Panc1 (cell line): ENCODE measurements at regions not wholly inside any gene's neighbourhood (a gene's known extent, or its start where the extent isn't known, plus 50 kb on each side); places are given as distances from the start of the nearest gene placed in this dataset.

Experiments
- ATAC-seq: fragments of 200-7000 bp; cut with Tn5 transposase; 2 replicates; pipeline ENCODE4 v1.9.1; 2020; ENCODE audit warnings: mild to moderate bottlenecking, moderate library complexity
- BruUV-seq: library from RNA; stranded (reverse); fragments of 400-500 nt; replicated peaks from 2 replicates; lab custom pipeline; 2021; lab: Mats Ljungman, UMichigan
- CTCF ChIA-PET: fragments of 300-600 bp; sonication (Branson Sonifier 250); formaldehyde crosslinking; loops from one replicate; lab custom pipeline; 2022; ENCODE audit warnings: antibody characterized with exemption; lab: Charles Lee
- POLR2A ChIA-PET: fragments of 300-600 bp; sonication (Branson Sonifier 250); formaldehyde crosslinking; loops from one replicate; lab custom pipeline; 2022; ENCODE audit warnings: antibody characterized with exemption; lab: Charles Lee
- DNase-seq: peaks from one replicate; pipeline ENCODE4 v3.0.0-alpha.2; 2010; ENCODE audit warnings: low read depth, low spot score
- H3K27ac ChIP-seq: 2 replicates; pipeline ENCODE4 v1.5.1; 2011; ENCODE audit warnings: mild to moderate bottlenecking, low read length, inconsistent platforms
- H3K27me3 ChIP-seq: fragments of 200-500 bp; sonication (Bioruptor generic); 2 replicates; pipeline ENCODE4 v1.6.0; 2014; ENCODE audit warnings: low read length, inconsistent platforms; ENCODE audit not compliant: control insufficient read depth, insufficient read depth
- H3K36me3 ChIP-seq: fragments of 200-500 bp; sonication (Bioruptor generic); 2 replicates; pipeline ENCODE4 v1.5.1; 2014; ENCODE audit warnings: inconsistent platforms, mild to moderate bottlenecking, low read length, moderate library complexity; ENCODE audit not compliant: control insufficient read depth, insufficient read depth
- H3K4me1 ChIP-seq: 2 replicates; pipeline ENCODE4 v1.5.1; 2011; ENCODE audit warnings: inconsistent platforms, mild to moderate bottlenecking, low read length, moderate library complexity; ENCODE audit not compliant: control insufficient read depth, insufficient read depth
- H3K4me3 ChIP-seq, 2 experiments: 2 replicates each; pipeline ENCODE4 v1.5.1; 2011 to 2012; ENCODE audit warnings: low read depth in 2 of 2, low read length in 2 of 2, mild to moderate bottlenecking in 2 of 2, inconsistent platforms in 1 of 2, moderate library complexity in 1 of 2
- H3K9me3 ChIP-seq: fragments of 200-500 bp; sonication (Bioruptor generic); 2 replicates; pipeline ENCODE4 v1.5.1; 2014; ENCODE audit warnings: low read depth, mild to moderate bottlenecking, inconsistent platforms, low read length, moderate library complexity; ENCODE audit not compliant: control insufficient read depth, insufficient read depth
- POLR2AphosphoS5 ChIP-seq: IDR thresholded peaks from 2 replicates; pipeline ENCODE4 v1.6.1; 2012; ENCODE audit warnings: mild to moderate bottlenecking, low read depth, low read length, moderate library complexity
- SIN3A ChIP-seq: IDR thresholded peaks from 2 replicates; pipeline ENCODE4 v1.6.1; 2012; ENCODE audit warnings: low read depth, mild to moderate bottlenecking, low read length, moderate library complexity, borderline replicate concordance; ENCODE audit not compliant: insufficient read depth
- TCF7L2 ChIP-seq: IDR thresholded peaks from 2 replicates; pipeline ENCODE4 v1.6.1; 2011; ENCODE audit warnings: mild to moderate bottlenecking, low read depth, low read length, inconsistent platforms
- in situ Hi-C: cut with HindIII; loops from 2 replicates; pipeline ENCODE4 v1.10.0; 2016; ENCODE audit warnings: low sequenced_read_pairs, low pct_unique_long_range_greater_than_20kb
- intact Hi-C: fragments of 100-400 bp; cut with micrococcal nuclease; formaldehyde crosslinking; loops from one replicate; pipeline ENCODE4 v1.10.0; 2022; ENCODE audit not compliant: unreplicated experiment
- TF ChIP-seq, protein P1 (sequence below): fragments of 450-650 bp; IDR thresholded peaks from 2 replicates; pipeline ENCODE4 v1.5.1; 2017; ENCODE audit warnings: mild to moderate bottlenecking
- TF ChIP-seq, protein P2 (sequence below), 2 experiments: IDR thresholded peaks; 2 replicates each; pipeline ENCODE4 v1.6.1; 2011 to 2012; ENCODE audit warnings: low read depth in 2 of 2, control low read depth in 1 of 2, low read length in 1 of 2, mild to moderate bottlenecking in 1 of 2, moderate library complexity in 1 of 2; ENCODE audit not compliant: insufficient read depth in 1 of 2

DNA sequence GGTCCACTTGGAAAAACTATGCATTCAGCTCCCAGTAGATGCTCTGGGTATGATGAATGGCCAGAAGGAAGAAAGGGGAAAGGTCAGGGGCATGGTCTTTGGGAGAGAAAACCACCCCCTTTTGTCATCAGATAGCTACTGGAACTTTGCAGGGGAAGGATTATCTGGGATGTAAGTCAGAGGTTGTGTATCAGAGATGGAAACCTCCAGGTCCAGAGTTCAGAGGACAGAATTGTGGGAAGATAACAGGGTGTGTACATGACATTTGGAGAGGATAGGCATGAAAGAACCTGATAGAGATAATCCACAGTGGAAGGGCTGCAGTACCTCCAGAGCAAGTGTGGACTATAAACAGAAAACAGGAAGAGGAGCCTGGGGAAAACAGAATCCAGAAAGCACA, 262.7 kb downstream of the SPRY1 start:
- Histone ChIP-seq H3K27ac (peak overlapping the region; percentile 56), H3K9me3 (no peaks in the 10 kb centered on the region; the same call in 1 of the 2 replicates), H3K4me3 (no peak overlapping the region), H3K4me1 (no peaks in the 10 kb centered on the region), H3K27me3 (no peaks in the 10 kb centered on the region), H3K36me3 (no peaks in the 10 kb centered on the region)
- TF ChIP-seq SIN3A = no peak
- no peak for TF ChIP-seq TCF7L2
- TF ChIP-seq POLR2AphosphoS5 = no peak
- TF ChIP-seq, protein P1, sequence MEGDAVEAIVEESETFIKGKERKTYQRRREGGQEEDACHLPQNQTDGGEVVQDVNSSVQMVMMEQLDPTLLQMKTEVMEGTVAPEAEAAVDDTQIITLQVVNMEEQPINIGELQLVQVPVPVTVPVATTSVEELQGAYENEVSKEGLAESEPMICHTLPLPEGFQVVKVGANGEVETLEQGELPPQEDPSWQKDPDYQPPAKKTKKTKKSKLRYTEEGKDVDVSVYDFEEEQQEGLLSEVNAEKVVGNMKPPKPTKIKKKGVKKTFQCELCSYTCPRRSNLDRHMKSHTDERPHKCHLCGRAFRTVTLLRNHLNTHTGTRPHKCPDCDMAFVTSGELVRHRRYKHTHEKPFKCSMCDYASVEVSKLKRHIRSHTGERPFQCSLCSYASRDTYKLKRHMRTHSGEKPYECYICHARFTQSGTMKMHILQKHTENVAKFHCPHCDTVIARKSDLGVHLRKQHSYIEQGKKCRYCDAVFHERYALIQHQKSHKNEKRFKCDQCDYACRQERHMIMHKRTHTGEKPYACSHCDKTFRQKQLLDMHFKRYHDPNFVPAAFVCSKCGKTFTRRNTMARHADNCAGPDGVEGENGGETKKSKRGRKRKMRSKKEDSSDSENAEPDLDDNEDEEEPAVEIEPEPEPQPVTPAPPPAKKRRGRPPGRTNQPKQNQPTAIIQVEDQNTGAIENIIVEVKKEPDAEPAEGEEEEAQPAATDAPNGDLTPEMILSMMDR = no peak
- TF ChIP-seq, protein P2, sequence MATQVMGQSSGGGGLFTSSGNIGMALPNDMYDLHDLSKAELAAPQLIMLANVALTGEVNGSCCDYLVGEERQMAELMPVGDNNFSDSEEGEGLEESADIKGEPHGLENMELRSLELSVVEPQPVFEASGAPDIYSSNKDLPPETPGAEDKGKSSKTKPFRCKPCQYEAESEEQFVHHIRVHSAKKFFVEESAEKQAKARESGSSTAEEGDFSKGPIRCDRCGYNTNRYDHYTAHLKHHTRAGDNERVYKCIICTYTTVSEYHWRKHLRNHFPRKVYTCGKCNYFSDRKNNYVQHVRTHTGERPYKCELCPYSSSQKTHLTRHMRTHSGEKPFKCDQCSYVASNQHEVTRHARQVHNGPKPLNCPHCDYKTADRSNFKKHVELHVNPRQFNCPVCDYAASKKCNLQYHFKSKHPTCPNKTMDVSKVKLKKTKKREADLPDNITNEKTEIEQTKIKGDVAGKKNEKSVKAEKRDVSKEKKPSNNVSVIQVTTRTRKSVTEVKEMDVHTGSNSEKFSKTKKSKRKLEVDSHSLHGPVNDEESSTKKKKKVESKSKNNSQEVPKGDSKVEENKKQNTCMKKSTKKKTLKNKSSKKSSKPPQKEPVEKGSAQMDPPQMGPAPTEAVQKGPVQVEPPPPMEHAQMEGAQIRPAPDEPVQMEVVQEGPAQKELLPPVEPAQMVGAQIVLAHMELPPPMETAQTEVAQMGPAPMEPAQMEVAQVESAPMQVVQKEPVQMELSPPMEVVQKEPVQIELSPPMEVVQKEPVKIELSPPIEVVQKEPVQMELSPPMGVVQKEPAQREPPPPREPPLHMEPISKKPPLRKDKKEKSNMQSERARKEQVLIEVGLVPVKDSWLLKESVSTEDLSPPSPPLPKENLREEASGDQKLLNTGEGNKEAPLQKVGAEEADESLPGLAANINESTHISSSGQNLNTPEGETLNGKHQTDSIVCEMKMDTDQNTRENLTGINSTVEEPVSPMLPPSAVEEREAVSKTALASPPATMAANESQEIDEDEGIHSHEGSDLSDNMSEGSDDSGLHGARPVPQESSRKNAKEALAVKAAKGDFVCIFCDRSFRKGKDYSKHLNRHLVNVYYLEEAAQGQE (IDR thresholded peaks at IDR 0.05; ENCODE audit: insufficient read depth in 1 of 2, low read depth in 2 of 2, low read length in 1 of 2) = no peak
- no TSS peak for BruUV-seq
- ChIA-PET CTCF (interaction anchor here (0.7 kb wide), 1 partner anchor 249 kb away, joined by 3 read pairs; no protein-coding TSS in a partner anchor), POLR2A (no interaction called here)
- intact Hi-C loops (no loop called here), in situ Hi-C loops (no loop called here)
- ATAC-seq (no peak), DNase-seq (no peak)

DNA sequence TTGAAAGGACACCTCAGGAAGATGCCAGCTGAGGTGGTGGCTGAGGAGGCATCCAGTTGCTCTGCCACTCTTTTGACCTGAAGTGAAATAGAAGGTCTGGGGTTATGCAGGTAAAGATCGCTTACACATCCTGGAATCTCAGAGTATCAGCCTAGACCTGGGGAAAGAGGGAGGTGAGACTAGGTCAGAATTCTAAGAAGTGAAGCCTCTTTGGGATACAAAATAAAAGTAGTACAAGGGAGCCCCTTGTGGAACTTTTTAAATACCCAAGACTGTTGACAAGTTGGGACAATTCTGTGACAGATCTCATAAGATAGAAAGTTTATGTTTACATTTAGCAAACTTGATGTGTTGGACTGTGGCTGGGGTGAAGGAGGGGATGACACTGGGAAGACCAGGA, 263.1 kb downstream of the SPRY1 start:
- CTCF ChIA-PET = no interaction called here
- TF ChIP-seq, protein P1 = peak; percentile 24
- no peak for TF ChIP-seq SIN3A
- TF ChIP-seq POLR2AphosphoS5 = no peak
- Histone ChIP-seq H3K4me3 (no peak overlapping the region), H3K4me1 (no peaks in the 10 kb centered on the region), H3K27ac (peak overlapping the region; percentile 56), H3K36me3 (no peaks in the 10 kb centered on the region), H3K27me3 (no peaks in the 10 kb centered on the region), H3K9me3 (no peaks in the 10 kb centered on the region; the same call in 1 of the 2 replicates)
- POLR2A ChIA-PET = no interaction called here
- in situ Hi-C loops (no loop called here), intact Hi-C loops (loop anchor here (10.0 kb wide), 1 partner anchor 245 kb away; no protein-coding TSS in a partner anchor)
- ATAC-seq = no peak
- BruUV-seq = no TSS peak
- no peak for DNase-seq
